GM21723 (cell line): ENCODE measurements at regions not wholly inside any gene's neighbourhood (a gene's known extent, or its start where the extent isn't known, plus 50 kb on each side); places are given as distances from the start of the nearest gene placed in this dataset.

Experiments used
- ATAC-seq: cut with Tn5 transposase; IDR thresholded peaks from one replicate; pipeline ENCODE4 v1.9.1; 2021; ENCODE audit warnings: mild to moderate bottlenecking, moderate library complexity; ENCODE audit not compliant: unreplicated experiment

DNA sequence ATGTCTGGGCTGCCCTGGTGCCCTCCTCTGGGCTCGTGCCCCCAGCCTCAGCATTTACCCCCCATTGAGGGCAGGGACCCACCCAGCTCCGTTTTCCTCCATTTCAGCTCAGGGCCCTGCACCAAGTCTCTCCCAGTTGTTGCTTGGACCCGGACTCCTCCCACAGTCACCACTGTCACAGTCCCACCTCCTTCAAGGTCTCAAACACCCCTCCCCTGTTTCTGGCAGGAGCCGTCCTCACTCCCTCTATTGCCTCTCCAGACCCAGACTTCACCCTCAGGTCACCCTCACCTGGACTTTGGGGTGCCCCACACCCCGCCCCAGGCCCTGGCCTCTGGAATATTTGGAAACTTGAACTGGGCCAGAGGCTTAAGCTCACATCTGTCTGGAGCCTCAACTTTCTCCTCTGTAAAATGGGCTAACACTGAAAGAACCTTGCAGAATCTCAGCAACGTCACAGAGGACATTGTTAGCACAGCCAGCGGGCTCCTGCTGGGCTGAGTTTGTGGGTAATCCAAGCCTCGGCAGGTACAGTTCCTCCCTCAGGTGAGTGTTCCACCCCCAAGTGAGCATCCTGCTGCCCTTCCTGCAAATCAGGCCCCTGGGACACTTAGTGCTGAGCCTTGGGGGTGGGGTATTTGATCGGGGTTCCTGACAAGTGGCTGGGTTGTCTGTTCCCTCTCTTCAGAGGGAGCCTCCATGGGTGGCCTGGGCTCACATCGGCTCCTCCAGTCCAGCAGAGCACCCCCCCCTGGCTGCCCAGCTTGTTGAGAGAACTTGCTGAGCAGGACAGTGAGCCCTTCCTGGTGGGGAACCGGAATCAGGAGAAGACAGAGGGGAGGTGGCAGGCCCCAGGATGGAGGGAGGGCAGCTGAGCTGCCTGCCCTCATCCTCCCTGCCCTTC lies 130.1 kb downstream of the C9orf50 start:
- ATAC-seq, result no peak

DNA sequence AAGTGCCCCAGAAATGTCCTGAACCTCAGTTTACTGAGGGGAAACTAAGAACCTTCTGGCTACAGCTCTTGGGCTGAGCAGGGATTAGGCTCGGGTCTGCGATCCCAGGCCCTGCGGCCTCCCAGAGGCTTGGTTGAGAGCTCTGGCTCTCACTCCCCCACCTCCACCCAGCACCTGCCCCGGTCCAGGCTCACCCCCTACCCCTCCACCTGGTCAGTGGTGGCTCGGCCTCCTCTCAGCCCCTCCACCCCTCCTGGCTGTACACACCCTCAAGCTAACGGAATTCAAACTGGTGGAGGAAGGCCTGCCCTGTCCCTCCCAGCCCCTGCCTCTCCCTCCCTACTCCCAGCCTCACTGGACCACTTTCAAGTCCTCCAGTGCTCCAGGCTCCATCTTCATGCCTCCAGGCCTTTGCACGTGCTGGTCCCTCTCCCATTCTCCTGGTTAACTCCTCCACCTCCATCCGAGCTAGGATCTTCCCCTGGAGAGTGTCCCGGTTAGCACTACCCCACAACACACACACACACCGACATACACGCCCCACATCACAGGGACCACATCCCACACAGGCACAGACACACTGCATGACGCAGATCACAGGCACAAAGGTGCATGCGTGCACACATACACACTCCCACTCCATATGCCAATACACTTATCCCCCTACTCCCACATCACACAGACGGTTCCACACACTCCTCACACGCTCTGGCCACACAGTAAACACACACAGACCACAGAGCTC lies 130.9 kb downstream of the C9orf50 start:
- ATAC-seq, result no peak

DNA sequence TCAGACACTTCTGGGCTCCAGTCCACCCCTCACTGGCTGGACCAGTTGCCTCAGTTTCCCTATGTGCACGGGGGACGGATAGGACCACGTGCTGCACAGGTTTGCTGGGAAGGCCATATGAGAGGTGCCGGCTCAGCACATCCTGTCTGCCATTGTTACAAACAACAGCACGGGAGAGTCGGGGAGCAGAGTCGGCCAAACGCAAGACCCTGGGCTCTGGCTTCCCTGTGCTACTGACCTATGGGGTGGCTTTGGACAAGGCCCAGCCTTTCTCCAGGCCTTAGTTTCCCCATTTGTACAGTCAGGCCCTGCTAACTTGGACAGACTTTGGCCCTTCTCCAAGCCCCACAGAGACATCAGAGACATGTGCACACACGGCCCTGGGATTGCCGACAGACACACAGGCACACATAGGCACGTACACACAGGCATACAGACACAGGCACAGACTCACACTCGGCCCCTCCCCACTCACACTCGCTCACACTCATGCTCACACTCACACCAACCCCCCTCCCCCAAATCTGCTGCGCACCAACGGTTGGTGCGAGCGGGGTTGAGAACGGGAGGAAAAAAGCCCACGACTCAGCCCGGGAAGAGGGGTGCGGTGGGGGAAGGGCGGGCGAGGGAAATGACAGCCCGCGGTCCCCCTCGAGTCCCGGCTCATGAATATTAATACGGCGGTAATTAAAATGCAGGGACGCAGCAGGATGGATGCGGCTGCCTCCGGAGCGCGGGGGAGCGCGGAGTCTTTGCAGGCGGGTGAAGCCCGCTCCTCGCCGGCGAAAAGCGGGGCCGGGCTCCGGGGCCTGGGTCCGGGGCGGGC lies 133.0 kb downstream of the C9orf50 start:
- ATAC-seq, result peak; percentile 23

DNA sequence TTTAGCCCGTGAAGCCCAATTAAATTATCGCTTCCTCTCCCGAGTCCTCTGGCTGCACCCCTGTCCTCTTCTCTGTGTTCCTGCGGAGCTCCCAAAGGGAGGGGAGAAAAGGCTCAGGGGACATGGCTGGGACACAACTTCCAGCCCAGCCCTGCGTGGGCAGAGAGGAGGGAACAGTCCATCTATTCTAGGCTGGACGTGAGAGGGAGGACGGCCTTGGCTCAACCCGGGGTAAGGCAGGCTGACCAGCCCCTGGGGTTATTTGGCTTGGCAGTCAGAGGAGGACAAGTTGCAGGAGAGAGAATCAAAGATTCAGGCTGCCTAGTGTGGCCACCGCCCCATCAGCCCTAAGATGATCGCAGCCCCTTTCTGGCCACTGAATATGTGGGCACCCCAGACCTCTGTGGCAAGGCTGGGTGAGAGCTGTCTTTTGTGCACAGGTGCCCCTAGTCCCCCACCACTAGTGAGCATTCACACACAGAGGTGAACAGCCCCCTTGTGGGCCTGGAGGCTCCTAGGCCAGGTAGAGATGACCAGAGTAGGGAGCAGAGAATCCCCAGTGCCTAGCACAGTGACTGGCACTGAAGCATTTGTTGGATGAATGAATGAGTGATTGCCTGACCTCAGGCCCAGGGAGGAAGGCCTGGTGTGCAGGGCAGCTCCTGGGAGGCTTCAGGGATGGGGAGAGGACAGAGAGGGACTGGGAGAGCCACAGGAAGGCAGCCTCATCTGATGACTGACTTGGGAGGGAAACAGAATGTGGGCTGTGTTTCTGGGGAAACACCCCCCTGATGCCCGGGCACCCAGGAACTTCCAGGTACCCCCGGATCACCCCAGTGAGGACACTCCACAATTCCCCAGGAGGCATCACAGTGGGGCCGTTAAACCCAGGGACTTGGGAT lies 133.9 kb downstream of the C9orf50 start:
- no peak for ATAC-seq

DNA sequence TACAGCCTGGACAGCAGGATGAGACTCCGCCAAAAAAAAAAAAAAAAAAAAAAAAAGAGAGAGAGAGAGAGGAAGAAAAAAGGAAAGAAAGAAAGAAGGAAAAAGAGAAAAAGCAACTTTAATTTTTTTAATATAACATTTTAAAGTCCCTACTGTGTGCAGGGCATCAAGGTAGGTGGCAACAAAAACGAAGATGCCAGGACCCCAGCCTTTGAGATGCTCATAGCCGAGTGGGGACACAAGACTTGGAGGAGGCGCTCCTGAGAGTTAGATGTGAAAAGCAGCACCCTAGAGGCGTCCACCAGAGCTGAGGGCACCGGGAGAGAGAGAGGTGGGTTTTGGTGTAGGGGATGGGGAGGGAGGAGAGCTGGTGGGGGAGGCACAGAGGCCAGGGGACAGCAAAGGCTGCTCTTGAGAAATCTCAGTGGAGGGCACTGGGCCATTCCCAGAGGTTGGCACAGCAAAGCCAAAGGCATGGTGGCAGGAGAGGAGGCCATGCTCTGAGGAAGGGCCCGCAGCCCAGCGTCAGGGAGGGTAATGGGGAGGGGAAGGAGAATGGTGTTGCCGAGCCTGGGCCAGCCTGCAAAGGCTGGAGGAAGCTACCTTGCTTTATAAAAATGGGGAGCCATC lies 135.6 kb downstream of the C9orf50 start:
- ATAC-seq, result no peak

DNA sequence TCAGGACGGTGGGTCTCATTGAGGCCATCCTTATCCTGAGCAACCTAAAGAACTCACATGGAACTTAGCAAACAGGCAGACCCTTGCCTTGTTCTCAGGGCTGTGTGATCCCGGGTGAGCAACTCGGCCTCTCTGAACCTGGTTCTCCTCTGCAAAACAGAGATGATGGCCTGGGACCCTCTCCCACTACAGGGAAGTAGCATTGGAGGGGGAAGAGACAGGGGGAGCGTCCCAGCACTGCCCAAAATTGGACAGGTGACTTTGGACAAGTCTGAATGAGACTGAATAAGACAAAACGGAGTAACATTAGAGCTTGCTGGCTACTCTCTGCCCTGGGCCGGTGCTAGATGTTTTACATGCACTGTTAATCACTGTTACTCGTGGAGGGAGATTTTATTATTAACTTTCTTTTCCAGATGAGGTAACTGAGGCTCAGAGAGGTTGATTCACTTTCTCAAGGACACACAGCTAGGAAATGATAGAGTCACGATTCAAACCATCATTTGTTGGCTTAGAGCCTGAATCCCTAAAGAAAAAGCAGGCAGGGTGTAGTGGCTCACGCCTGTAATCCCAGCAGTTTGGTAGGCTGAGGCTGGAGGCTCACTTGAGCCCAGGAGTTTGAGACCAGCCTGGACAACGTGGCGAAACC lies 136.4 kb downstream of the C9orf50 start:
- no peak for ATAC-seq

DNA sequence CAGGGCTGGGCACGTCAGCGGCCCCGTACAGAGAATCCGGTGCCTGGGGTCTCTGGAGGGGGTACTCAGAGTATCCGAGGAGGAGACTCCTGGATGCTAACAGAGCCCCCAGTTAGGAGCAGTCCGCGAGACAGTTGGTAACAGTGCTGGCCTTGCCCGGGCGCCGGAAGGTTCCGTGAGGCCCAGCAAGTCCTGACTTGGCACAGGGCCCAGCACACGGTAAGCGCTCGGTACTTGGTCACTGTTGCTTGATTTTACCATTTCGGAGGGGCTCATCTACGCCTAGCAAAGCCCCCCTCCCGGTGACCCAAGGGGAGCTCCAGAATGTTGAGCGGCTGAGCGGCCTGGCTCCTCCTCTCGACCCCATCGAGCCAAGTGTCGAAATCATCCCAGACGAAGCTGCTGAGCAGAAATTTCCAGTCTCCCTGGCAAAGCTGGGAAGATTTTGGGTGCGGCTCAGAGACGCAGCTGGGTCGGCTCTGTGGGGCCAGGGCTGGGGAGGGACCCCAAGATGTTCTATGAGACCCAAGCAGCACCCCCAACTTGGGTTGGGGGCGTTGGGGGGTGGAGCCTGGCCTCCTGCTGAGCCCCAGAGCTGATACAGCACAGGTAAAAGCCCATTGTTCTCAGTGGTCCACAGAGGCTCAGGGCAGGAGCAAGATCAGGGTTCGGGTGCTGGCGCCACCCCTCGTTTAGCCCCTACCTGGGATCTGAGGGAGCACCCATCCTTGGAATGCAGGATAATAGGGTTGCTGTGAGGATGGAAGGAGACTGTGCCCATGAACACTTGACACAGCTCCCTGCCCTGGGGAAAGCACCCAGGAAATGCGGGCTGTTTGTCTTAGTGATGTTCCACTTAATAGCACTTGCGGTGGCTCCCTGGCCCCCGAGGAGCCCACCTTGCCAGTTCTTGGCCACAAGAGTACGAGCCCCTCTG lies 137.2 kb downstream of the C9orf50 start:
- ATAC-seq, result no peak

DNA sequence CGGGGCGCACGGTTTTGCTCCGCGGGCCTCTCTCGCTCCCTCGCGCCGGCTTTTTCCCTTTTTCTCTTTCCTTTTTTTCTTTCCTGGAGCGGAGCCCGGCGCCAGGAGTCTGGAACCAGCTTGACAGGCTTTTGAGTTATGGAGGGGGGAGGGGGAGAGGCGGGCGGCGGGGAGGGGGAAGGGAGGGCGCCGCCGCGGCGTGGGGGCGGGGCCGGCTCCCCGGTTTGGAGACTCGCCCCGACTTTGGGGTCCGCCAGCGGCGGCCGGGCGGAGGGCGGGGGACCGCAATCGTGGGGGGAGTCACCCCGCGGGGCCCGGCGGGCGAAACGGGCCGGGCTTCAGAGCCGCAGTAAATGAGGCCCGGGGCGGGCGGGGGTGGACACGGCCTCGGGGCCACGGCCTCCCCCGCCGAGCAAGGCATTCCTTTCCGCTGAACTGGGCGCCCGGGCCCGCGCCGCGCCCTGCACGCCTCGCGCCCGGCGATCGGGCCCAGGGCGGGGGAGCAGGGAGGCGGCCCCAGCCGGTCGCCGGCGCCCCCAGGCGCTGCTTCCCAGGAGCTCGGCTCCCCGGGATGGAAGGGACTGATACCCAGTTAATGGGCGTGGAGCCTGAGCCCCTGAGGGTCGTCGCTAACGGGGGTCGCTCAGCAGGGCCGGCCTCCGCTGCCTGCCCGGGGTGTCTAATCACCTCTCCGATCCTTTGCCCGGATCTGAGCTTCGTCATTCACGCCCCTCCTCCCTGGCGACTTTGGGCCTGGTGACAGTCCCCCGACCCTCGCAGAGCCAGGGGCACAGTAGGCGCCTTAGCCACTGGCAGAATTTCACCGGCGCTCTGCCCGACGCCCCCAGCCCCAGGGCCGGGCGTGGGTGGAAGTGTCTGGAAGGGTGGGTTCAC lies 138.1 kb downstream of the C9orf50 start:
- ATAC-seq, result no peak

DNA sequence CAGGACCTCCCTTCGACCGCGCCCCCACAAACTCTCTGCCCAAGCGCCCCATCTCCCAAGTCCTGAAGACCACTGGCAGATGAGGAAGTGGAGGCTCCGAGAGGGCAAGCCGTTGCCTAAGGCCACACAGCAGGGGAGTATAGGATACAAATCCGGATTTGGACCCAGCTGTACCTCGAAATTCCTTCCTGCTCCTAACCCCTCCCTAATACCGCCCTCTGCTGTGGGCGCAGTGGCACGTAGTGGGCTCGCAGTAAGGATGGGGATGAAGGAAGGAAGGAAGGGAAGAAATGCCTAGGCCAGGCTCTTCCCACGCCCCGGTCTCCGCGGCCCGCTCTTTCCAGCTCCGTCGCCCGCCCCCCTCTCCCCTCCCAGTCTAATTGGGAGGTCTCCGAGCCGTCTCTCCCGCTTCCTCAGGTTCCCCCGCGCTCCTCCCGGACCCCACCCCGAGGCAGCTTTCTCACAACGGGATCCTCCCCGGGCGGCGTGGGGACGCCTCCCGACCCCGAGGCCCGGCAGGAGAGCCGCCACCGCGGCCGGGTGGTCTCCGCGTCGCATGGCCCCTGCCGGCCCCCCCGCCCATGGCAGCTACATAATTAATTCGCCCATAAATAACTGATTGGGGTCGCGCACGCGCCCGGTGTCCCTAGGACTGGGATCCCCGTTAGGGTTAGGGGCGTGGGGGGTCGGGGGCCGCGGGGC lies 138.9 kb downstream of the C9orf50 start:
- ATAC-seq, result no peak

DNA sequence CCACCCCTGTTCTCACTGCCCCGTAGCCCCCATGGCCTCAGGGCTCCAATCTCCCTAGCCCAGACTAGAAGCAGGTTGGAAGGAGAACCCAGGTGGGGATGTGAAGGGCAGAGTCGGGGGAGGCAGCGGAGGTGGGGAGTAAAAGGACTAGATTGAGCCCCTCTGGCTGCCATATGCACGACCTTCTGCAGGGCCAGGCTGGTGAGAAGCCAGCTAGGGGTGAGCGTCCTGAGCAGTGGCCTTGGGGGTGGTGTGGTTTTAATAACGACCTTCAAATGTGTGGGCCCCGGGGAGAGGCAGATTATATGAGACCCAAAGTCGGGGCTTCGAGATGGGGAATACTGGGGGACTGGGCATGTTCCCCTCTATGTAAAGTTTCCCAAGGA lies 139.5 kb downstream of the C9orf50 start:
- ATAC-seq, result no peak

DNA sequence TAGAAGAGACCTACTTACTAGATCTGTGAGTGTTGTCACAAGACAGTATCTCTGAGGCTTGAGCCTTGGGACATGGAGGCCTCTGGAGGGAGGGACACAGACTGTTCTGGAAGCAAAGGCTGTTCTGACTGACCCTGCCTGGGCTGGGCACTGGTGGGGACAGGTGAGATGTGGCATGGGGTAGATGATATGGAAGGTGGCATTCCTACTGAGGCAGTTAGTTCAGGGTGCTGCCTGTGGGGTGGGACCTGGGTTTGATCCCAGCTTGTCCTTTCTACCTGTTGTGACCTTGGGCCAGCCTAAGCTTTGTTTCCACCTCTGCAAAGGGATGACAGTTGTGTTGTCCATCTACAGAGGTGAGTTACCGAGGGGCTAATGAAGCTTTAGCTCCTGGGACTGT lies 140.2 kb downstream of the C9orf50 start:
- ATAC-seq, result no peak

DNA sequence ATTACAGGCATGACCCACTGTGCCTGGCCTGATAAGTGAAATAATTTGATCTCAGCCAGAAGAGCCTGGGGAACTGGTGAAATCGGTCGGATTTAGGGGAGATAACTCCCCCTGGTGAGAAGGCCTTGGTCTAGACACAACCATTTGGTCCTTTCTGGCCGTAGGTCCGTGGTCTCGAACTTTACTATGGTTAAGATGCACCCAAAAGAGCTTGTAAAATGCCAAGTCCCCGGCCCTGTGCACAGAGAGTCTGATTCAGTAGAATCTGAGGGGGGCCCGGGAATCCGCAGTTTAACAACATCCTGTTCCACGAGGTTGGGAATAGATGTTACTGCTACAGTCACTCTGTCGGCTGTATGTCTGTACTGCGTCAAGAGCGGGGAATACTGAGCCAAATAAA lies 140.7 kb downstream of the C9orf50 start:
- no peak for ATAC-seq

DNA sequence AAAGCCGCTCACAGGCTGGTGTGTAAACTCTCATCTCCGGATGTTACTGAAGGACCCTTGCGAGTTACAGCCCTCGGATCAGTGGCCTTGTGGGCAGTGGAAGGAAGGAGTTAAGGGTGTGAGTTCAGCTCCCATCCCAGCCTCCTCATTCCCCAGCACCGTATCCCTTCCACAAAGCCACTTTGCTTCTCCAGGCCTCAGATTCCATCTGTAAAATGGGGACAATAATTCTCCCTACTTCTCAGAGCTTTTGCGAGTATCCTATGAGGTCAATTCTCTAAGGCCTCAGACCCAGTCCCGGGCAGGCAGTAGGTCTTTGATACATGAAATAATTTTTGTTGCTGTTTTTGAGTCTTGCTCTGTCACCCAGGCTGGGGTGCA lies 141.3 kb downstream of the C9orf50 start:
- ATAC-seq, result no peak

DNA sequence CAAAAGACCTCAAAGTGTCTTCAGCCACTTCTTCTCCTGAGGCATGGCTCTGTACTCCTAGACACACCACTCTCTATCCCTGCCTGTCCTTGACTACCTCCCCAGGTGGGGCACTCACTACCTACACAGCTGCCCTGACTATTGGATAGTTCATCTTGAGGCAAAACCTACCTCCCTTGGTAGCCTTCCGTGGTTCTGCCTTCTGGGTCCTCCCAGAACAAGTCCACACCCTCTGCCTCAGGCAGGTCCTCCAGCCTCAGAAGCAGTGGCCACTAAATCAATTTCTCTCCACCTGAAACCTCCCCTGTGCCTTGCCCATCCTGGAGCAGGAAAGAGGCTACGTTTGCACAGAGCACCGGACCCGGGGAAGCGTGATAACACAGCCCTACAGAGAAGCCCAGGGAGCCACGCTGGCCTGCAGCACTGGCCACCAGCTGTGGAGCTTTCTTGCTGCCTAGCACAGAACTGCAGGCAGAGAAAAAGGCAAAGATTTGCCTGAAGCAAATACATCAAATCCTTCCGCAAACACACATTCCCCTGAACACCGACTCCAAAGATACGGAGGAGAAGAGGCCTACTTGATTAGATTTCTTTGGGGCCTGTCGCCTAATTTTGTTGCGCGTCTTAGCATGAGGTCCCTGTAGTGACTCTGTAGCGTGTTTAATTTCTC lies 141.8 kb downstream of the C9orf50 start:
- no peak for ATAC-seq

DNA sequence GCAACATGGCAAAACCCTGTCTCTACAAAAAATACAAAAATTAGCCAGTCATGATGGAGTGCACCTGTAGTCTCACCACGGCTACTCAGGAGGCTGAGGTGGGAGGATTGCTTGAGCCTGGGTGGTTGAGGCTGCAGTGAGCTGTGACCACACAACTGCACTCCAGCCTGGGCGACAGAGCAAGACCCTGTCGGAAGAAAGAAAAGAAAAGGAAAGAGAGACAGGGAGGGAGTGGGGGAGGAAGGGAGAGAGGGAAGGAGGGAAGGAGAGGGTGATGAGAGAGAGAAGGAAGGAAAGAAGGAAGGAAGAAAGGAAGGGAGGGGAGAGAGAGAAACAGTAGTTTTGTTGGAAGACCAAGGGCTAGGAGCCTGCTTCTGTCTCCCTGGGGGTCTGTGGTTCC lies 142.4 kb downstream of the C9orf50 start:
- ATAC-seq, result no peak
